ENCODE measurements at regions not wholly inside any gene's neighbourhood (a gene's known extent, or its start where the extent isn't known, plus 50 kb on each side); places are given as distances from the start of the nearest gene placed in this dataset.
"Not testable (repeated sequence)": the region's sequence is repeated elsewhere in the genome, so short reads cannot be mapped to it uniquely, and the experiment has no call there.

GRCh38 chr18:8995096-8995495 lies 107.4 kb upstream of the NDUFV2 start:
- DNase-seq, result no peak

DNA sequence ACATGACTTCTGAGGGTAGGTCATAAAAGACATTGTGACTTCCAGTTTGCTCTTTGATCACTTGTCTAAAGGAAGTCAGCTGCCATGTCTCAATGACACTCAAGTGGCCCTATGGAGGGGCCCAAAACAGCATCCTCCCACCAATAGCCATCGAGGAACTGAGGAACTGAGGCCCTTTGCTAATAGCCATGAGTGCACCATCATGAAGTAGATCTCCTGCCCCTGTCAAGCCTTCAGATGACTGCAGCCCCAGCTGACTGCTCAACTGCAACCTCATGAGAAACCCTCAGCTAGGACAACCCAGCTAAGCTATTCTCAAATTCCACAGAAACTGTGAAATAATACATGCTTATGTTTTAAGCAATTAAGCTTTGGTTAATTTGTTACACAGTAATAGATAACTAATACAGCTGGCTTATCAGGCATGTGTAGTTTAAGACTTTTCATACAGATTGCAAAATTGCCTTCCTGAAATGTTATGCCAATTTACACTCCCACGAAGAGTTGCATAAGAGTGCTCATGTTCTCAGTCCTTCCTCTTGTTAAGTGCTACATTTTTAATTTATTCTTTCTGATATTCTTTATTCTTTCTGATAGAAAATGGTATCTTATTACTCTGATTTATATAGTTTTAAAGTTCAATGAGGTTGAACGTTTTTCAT lies 105.6 kb upstream of the NDUFV2 start:
- no peak for DNase-seq

DNA sequence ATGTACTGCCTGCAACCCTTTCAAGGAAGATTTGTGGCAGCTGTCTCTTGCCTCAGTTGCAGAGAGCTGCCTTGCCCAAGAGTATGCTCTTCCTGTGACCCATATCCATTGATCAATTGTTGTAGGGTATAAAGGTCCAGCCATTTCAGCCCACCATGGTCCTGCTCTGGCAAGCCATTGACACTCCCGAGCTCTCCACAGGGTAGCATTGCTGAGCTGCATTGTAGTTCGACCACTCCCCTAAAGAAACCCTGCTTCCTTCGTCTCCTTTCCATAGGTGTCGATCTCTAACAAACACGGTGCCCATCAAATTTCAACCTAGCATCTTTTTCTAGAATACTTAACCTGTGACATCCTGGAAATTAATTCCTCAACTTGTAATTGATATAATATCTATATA lies 104.9 kb upstream of the NDUFV2 start:
- DNase-seq, result no peak

GRCh38 chr18:8998481-8999217 lies 103.8 kb upstream of the NDUFV2 start:
- DNase-seq, result no peak

GRCh38 chr18:8999872-9000271 lies 102.6 kb upstream of the NDUFV2 start:
- DNase-seq, result no peak

- no peak for DNase-seq
Observed at GRCh38 chr18:9000733-9001132, 101.8 kb upstream of the NDUFV2 start.

DNA sequence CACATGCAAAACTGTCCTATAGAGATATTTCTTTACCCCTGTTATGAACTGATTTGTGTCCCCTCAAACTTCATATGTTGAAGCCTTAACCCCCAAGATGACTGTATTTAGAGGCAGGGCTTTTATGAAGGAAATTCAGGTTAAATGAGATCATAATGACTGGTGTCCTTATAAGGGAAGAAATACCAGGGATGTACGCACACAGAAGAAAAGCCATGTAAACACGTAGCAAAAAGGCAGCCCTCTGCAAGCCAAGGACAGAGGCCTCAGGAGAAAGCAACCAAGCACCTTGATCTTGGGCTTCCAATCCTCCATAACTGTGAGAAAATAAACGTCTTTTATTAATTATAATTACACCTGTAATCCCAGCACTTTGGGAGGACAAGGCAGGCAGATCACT lies 101.3 kb upstream of the NDUFV2 start:
- DNase-seq, result no peak

DNA sequence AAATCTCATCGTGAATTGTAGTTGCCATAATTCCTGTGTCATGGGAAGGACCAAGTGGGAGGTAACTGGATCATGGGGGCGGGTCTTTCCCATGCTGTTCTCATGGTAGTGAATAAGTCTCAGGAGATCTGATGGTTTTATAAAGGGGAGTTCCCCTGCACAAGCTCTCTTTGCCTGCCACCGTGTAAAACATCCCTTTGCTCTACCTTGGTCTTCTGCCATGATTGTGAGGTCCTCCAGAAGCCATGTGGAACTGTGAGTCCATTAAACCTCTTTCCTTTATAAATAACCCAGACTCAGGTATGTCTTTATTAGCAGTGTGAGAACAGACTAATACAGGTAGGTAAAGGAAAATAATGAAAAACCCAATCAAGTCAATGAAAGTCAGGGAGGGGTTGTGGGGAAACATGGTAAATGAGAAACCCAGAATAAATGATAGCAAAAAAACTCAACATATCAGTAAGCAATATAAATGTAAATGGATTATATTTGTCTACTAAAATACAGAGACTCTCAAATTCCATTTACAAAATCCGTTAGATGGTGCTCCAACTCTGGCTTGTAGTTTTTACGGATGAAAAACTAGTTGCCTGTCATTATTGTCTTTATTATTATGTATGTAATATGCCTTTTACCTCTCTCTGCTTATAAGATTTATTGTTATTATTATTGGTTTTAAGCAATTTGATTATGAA lies 98.9 kb upstream of the NDUFV2 start:
- DNase-seq, result no peak

- not testable (repeated sequence) for DNase-seq
Observed at GRCh38 chr18:9004308-9004707, 98.2 kb upstream of the NDUFV2 start.

GRCh38 chr18:9007700-9008099 lies 94.8 kb upstream of the NDUFV2 start:
- not testable (repeated sequence) for DNase-seq

DNA sequence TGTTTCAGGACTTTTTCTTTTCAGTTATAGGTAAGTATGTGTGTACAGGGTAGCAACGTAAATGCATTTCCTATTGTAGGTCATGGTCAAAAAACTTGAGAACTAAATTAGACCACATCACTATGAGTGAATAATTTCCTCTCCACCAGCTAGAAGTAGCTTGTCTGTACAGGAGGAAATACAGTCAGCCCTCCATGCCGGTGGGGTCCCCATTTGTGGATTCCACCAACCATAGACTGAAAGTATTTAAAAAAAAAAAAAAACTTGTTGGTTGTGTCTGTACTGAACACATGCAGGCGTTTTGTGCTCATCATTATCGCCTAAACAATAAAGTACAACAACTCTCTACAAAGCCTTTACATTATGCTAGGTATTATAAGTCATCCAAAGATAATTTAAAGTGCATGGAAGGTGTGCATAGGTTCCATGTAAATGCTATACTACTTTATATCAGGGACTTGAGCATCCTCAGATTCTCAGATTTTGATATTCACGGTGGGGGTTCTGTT lies 94.2 kb upstream of the NDUFV2 start:
- no peak for DNase-seq

- no peak for DNase-seq
Observed at GRCh38 chr18:9008709-9009635, 93.5 kb upstream of the NDUFV2 start.

- no peak for DNase-seq
Observed at GRCh38 chr18:9009703-9010488, 92.6 kb upstream of the NDUFV2 start.

- DNase-seq, result no peak
Observed at GRCh38 chr18:9011431-9011830, 91.1 kb upstream of the NDUFV2 start.

DNA sequence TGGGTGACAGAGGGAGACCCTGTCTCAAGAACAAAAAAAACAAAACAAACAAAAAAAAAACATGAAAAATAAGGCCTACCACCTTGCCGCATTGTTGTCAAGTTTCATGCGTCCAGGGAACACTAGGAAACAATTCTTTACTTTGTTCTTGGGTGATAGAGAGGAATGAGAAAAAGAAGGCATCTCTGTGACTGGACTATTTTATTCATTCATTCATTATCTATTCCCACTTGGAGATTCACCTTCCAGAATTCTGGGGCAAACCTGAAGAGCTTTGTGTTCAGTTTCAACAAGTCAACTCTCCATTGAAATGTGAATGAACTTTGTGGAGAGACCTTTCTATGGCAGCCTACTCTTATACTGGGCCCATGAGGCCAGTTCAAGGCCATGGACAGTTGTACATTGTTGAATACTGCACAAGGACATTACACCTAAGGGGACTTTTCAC lies 88.5 kb upstream of the NDUFV2 start:
- no peak for DNase-seq

DNA sequence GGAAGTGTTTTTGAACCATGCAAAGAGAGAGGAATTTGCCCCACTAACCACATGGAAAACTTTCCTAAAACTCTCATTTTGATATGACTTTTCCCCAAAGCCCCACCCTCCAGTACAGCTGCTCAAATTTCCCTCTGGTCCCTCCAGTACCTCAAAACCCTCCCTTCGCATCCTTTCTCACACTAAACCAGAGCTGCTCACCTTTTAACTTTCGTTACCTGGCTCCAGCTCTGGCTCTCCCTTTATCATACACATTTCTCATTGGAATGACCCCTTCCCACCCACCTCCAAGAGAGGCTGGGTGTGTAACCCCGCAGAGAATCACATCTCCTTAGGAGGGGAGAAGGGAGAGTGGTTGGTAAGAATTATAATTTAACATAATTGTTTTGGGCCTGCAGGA lies 86.8 kb upstream of the NDUFV2 start:
- DNase-seq, result no peak

GRCh38 chr18:9016633-9017166 lies 85.8 kb upstream of the NDUFV2 start:
- DNase-seq, result no peak

GRCh38 chr18:9017167-9017904 lies 85.2 kb upstream of the NDUFV2 start:
- DNase-seq, result peak; percentile 71

DNA sequence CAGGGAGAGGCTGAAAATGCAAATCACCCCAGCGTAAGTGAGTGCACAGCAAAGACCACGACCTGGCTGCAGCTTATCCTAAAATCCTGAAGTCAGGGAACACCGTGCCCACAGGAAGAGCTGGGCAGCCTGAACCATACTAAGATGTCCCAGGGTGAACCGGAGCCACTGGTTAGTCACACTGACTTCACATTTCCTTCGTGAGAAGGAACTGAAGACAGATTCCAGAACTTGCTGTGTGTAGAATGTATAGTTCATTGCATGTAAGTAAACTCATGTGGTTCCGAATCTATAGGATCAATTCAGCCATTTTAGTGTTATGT lies 84.6 kb upstream of the NDUFV2 start:
- no peak for DNase-seq

DNA sequence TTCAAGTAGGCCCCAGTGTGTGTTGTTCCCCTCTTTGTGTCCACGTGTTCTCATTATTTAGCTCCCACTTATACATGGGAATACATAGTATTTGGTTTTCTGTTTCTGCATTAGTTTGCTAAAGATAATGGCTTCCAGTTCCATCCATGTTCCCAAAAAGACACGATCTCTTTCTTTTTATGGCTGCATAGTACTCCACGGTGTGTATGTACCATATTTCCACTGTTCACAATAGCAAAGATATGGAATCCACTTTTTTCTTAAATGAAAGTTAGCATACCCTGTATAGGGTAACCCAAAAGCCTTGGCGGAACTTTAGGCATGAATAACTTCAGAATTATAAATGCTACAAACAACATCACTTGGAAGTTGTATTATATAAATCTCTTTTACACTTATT lies 83.4 kb upstream of the NDUFV2 start:
- no peak for DNase-seq

DNA sequence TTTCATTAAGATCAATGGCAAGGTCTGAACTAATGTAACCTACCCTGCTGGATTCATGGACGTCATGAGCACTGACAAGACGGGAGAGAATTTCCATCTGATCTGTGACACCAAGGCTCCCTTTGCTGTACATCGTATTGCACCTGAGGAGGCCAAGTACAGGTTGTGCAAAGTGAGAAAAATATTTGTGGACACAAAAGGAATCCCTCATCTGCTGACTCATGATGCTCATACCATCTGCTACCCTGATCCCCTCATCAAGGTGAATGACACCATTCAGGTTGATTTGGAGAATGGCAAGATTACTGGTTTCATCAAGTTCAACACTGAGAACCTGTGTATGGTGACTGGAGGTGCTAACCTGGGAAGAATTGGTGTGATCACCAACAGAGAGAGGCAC lies 82.3 kb upstream of the NDUFV2 start:
- no peak for DNase-seq
